H1 (cell line): ENCODE measurements at regions not wholly inside any gene's neighbourhood (a gene's known extent, or its start where the extent isn't known, plus 50 kb on each side); places are given as distances from the start of the nearest gene placed in this dataset.

Source experiments
- CTCF ChIA-PET: fragments of 300-600 bp; sonication (Branson Sonifier 250); formaldehyde crosslinking; loops from one replicate; lab custom pipeline; 2021; ENCODE audit not compliant: partially characterized antibody; lab: Charles Lee
- POLR2A ChIA-PET: fragments of 300-600 bp; sonication (Branson Sonifier 250); formaldehyde crosslinking; loops from one replicate; lab custom pipeline; 2021; ENCODE audit warnings: inconsistent platforms; ENCODE audit not compliant: partially characterized antibody; lab: Charles Lee
- DNase-seq, 2 experiments: peaks; one replicate each; pipeline versions ENCODE4 v3.0.0 to v3.0.0-alpha.2; 2010 to 2022; ENCODE audit warnings: low spot score in 2 of 2, low read depth in 1 of 2, mixed read lengths in 1 of 2
- FAIRE-seq: peaks from 2 replicates; lab custom pipeline; 2011; peaks lifted over from hg19 to GRCh38; lab: Jason Lieb, UNC
- H2AFZ ChIP-seq: 2 replicates; pipeline ENCODE4 v1.8.1; 2012; ENCODE audit warnings: low read length, inconsistent platforms
- H2AK5ac ChIP-seq: 2 replicates; pipeline ENCODE4 v1.6.1; 2013; ENCODE audit warnings: low read depth, low read length
- H2BK120ac ChIP-seq: replicated peaks from 2 replicates; pipeline ENCODE3; 2013; ENCODE audit warnings: low read depth, low read length, inconsistent platforms
- H2BK12ac ChIP-seq: 2 replicates; pipeline ENCODE4 v1.6.1; 2013; ENCODE audit warnings: low read depth, low read length
- H2BK15ac ChIP-seq: 2 replicates; pipeline ENCODE4 v1.6.1; 2013; ENCODE audit warnings: low read length
- H2BK20ac ChIP-seq: 2 replicates; pipeline ENCODE4 v1.6.1; 2013; ENCODE audit warnings: low read length
- H2BK5ac ChIP-seq: 2 replicates; pipeline ENCODE4 v1.6.1; 2013; ENCODE audit warnings: low read depth, low read length
- H3K14ac ChIP-seq: 2 replicates; pipeline ENCODE4 v1.6.1; 2013; ENCODE audit warnings: inconsistent platforms; ENCODE audit not compliant: insufficient read length
- H3K18ac ChIP-seq: 2 replicates; pipeline ENCODE4 v1.6.1; 2013; ENCODE audit warnings: low read length; ENCODE audit errors: extremely low read depth
- H3K23ac ChIP-seq: 2 replicates; pipeline ENCODE4 v1.6.1; 2013; ENCODE audit warnings: inconsistent platforms; ENCODE audit not compliant: insufficient read length
- H3K23me2 ChIP-seq: 2 replicates; pipeline ENCODE4 v1.6.1; 2013; ENCODE audit warnings: low read depth, low read length
- H3K27ac ChIP-seq: 2 replicates; pipeline ENCODE4 v1.6.1; 2011; ENCODE audit warnings: low read depth, low read length, inconsistent platforms
- H3K27me3 ChIP-seq, 4 experiments: replicated peaks in 1 of 4; 1 replicate in 1 of 4; 2 replicates in 3 of 4; pipeline versions ENCODE4 v1.6.1 to v1.8.1; 2011 to 2013; ENCODE audit warnings: low read length in 3 of 4, mild to moderate bottlenecking in 3 of 4, inconsistent platforms in 2 of 4, mixed read lengths in 2 of 4, moderate library complexity in 1 of 4; ENCODE audit not compliant: control insufficient read depth in 3 of 4, insufficient read depth in 3 of 4; ENCODE audit errors: extremely low read depth in 1 of 4
- H3K36me3 ChIP-seq, 4 experiments: 2 replicates each; pipeline versions ENCODE4 v1.6.1 to v1.8.1; 2011 to 2013; ENCODE audit warnings: mild to moderate bottlenecking in 4 of 4, low read length in 3 of 4, moderate library complexity in 2 of 4, control low read depth in 1 of 4, inconsistent platforms in 1 of 4; ENCODE audit not compliant: insufficient read depth in 4 of 4, control insufficient read depth in 2 of 4
- H3K4ac ChIP-seq: replicated peaks from 2 replicates; pipeline ENCODE3; 2013; ENCODE audit warnings: low read length, low read depth, mixed read lengths, inconsistent platforms; ENCODE audit not compliant: insufficient read length
- H3K4me1 ChIP-seq, 4 experiments: replicated peaks in 1 of 4; 1 replicate in 1 of 4; 2 replicates in 3 of 4; pipeline versions ENCODE4 v1.6.1 to v1.8.1; 2011 to 2013; ENCODE audit warnings: low read length in 3 of 4, inconsistent platforms in 2 of 4, mixed read lengths in 1 of 4; ENCODE audit not compliant: insufficient read depth in 4 of 4, control insufficient read depth in 3 of 4
- H3K4me2 ChIP-seq, 2 experiments: 2 replicates each; pipeline versions ENCODE4 v1.6.1 to v1.8.1; 2011 to 2013; ENCODE audit warnings: low read depth in 2 of 2, low read length in 2 of 2, control low read depth in 1 of 2, inconsistent platforms in 1 of 2, mild to moderate bottlenecking in 1 of 2; ENCODE audit not compliant: insufficient read depth in 1 of 2
- H3K4me3 ChIP-seq, 4 experiments: fragments of 200-600, 300-600 bp in 1 of 4; sonication (generic), shearing (Covaris generic), sonication (Bioruptor Twin) in 1 of 4; 2 replicates each; pipeline versions ENCODE4 v1.5.1 to v1.8.1; 2011 to 2016; ENCODE audit warnings: low read length in 4 of 4, low read depth in 3 of 4, control low read depth in 2 of 4, inconsistent platforms in 2 of 4, mild to moderate bottlenecking in 2 of 4, mixed read lengths in 1 of 4, moderate library complexity in 1 of 4; ENCODE audit not compliant: insufficient read depth in 2 of 4; ENCODE audit errors: extremely low read depth in 1 of 4
- H3K56ac ChIP-seq: replicated peaks from 2 replicates; pipeline ENCODE3; 2013; ENCODE audit warnings: low read depth, mild to moderate bottlenecking, mixed read lengths, low read length, inconsistent platforms; ENCODE audit not compliant: insufficient read length
- H3K79me1 ChIP-seq: 2 replicates; pipeline ENCODE4 v1.6.1; 2013; ENCODE audit warnings: low read depth, low read length, control low read depth
- H3K79me2 ChIP-seq, 2 experiments: 2 replicates each; pipeline versions ENCODE4 v1.6.1 to v1.8.1; 2012 to 2013; ENCODE audit warnings: low read length in 2 of 2, mild to moderate bottlenecking in 2 of 2, inconsistent platforms in 1 of 2; ENCODE audit not compliant: insufficient read depth in 2 of 2, control insufficient read depth in 1 of 2
- H3K9ac ChIP-seq, 4 experiments: replicated peaks in 1 of 4; 1 replicate in 1 of 4; 2 replicates in 3 of 4; pipeline versions ENCODE4 v1.6.1 to v1.8.1; 2011 to 2013; ENCODE audit warnings: low read depth in 3 of 4, low read length in 3 of 4, control low read depth in 2 of 4, mild to moderate bottlenecking in 2 of 4, moderate library complexity in 2 of 4, inconsistent platforms in 1 of 4; ENCODE audit errors: extremely low read depth in 1 of 4
- H3K9me3 ChIP-seq, 2 experiments: 2 replicates each; pipeline versions ENCODE4 v1.6.1 to v1.8.1; 2012 to 2013; ENCODE audit warnings: mild to moderate bottlenecking in 2 of 2, moderate library complexity in 2 of 2, control low read depth in 1 of 2, inconsistent platforms in 1 of 2, low read depth in 1 of 2, low read length in 1 of 2, mixed read lengths in 1 of 2; ENCODE audit not compliant: insufficient read depth in 2 of 2
- H4K20me1 ChIP-seq, 2 experiments: replicated peaks in 1 of 2; 2 replicates each; pipeline versions ENCODE3 to v1.8.1; 2011 to 2013; ENCODE audit warnings: inconsistent platforms in 2 of 2, low read length in 2 of 2, mild to moderate bottlenecking in 1 of 2; ENCODE audit not compliant: insufficient read depth in 2 of 2, control insufficient read depth in 1 of 2
- H4K5ac ChIP-seq: 2 replicates; pipeline ENCODE4 v1.6.1; 2013; ENCODE audit warnings: low read length, low read depth, mixed read lengths, inconsistent platforms; ENCODE audit not compliant: insufficient read length
- H4K8ac ChIP-seq: 2 replicates; pipeline ENCODE4 v1.8.0; 2013; ENCODE audit warnings: mild to moderate bottlenecking, moderate library complexity, low read length, inconsistent platforms; ENCODE audit not compliant: insufficient read depth; ENCODE audit errors: extremely low read depth
- H4K91ac ChIP-seq: replicated peaks from 2 replicates; pipeline ENCODE3; 2013; ENCODE audit warnings: low read length, mixed read lengths, inconsistent platforms; ENCODE audit not compliant: insufficient read length
- BACH1 ChIP-seq: IDR thresholded peaks from 2 replicates; pipeline ENCODE4 v1.6.1; 2012; ENCODE audit warnings: low read length, improper control_type of control experiment
- CHD1 ChIP-seq: IDR thresholded peaks from 2 replicates; pipeline ENCODE4 v1.6.1; 2012; ENCODE audit warnings: low read depth, low read length, improper control_type of control experiment
- EGR1 ChIP-seq: IDR thresholded peaks from 2 replicates; pipeline ENCODE4 v1.6.1; 2011; ENCODE audit warnings: low read depth, low read length, borderline replicate concordance
- SAP30 ChIP-seq: fragments of 300-600 bp; sonication (generic); IDR thresholded peaks from 2 replicates; pipeline ENCODE4 v1.7.1; 2012; ENCODE audit warnings: low read length, moderate library complexity, mild to moderate bottlenecking, inconsistent platforms; ENCODE audit not compliant: insufficient read depth, insufficient replicate concordance
- SIRT6 ChIP-seq: IDR thresholded peaks from one replicate; pipeline ENCODE4 v1.7.1; 2012; ENCODE audit warnings: low read length, inconsistent platforms
- TBP ChIP-seq: IDR thresholded peaks from 2 replicates; pipeline ENCODE4 v1.6.1; 2011; ENCODE audit warnings: low read depth, low read length, improper control_type of control experiment
- WGBS, 2 experiments: shearing (Covaris generic) in 1 of 2; methylation state at CpG; one replicate each; pipeline versions ENCODE4 v1.1.6 to v1.1.7; 2013 to 2015; ENCODE audit warnings: low lambda C conversion rate in 2 of 2, mixed read lengths in 2 of 2, inconsistent platforms in 1 of 2, low coverage in 1 of 2, missing lambda C conversion rate in 1 of 2; ENCODE audit not compliant: insufficient replicate concordance in 2 of 2, insufficient coverage in 1 of 2, insufficient read length in 1 of 2; ENCODE audit errors: extremely low coverage in 1 of 2, missing lambda C conversion rate in 1 of 2; 5-methylcytosine and 5-hydroxymethylcytosine counted together

- Histone ChIP-seq H2BK20ac (no peak overlapping the region), H3K27me3 (no peaks in the 10 kb centered on the region), H3K79me2 (no peaks in the 10 kb centered on the region), H2AFZ (no peak overlapping the region), H4K8ac (no peak overlapping the region), H3K4me2 (no peak overlapping the region), H3K56ac (no peak overlapping the region), H2BK15ac (no peak overlapping the region), H4K20me1 (no peaks in the 10 kb centered on the region), H3K4ac (no peak overlapping the region), H2AK5ac (no peak overlapping the region), H3K9me3 (no peaks in the 10 kb centered on the region), H4K5ac (no peak overlapping the region), H3K27ac (no peak overlapping the region), H4K91ac (no peak overlapping the region), H3K4me1 (no peaks in the 10 kb centered on the region), H3K23ac (no peak overlapping the region), H3K14ac (no peak overlapping the region), H2BK12ac (no peak overlapping the region), H3K79me1 (no peaks in the 10 kb centered on the region), H2BK5ac (no peak overlapping the region), H3K9ac (no peak overlapping the region), H2BK120ac (no peak overlapping the region), H3K36me3 (no peaks in the 10 kb centered on the region), H3K18ac (no peak overlapping the region), H3K23me2 (no peaks in the 10 kb centered on the region), H3K4me3 (no peak overlapping the region)
- WGBS, 2 experiments = 91% methylated on average over 4 of the region's 4 CpGs; no CpG with 5 or more reads in 1 of the 2 experiments
- TF ChIP-seq EGR1 (no peak), TBP (no peak), CHD1 (no peak), SIRT6 (no peak), BACH1 (no peak), SAP30 (no peak)
- ChIA-PET POLR2A (no interaction called here), CTCF (no interaction called here)
- FAIRE-seq = no peak
- no peak for DNase-seq
These were observed 106.8 kb upstream of the ROBO1 start for GRCh38 chr3:79874646-79875045.
